ENCODE measurements at regions not wholly inside any gene's neighbourhood (a gene's known extent, or its start where the extent isn't known, plus 50 kb on each side); places are given as distances from the start of the nearest gene placed in this dataset.

DNA sequence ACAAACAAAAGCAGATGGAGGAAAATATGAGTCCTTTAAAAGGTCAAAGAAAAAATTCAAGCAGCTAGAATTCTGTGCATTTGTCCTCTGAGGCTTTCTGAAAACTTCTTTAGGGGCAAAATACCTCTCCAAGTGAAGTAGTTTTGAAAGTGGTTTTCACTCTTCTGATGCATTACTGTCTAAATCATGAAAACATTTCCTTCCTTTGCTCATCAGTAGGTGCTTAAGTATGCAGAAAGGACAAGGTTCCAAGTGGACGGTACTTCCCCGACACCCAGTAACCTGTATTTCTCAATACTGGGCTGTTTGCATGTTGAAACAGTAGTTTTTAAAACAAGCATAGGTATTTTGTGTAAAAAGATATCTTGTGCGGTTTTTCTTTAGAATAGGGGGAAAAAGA is 189.1 kb upstream of the ERBB4 start:
- TF ChIP-seq, protein P1, sequence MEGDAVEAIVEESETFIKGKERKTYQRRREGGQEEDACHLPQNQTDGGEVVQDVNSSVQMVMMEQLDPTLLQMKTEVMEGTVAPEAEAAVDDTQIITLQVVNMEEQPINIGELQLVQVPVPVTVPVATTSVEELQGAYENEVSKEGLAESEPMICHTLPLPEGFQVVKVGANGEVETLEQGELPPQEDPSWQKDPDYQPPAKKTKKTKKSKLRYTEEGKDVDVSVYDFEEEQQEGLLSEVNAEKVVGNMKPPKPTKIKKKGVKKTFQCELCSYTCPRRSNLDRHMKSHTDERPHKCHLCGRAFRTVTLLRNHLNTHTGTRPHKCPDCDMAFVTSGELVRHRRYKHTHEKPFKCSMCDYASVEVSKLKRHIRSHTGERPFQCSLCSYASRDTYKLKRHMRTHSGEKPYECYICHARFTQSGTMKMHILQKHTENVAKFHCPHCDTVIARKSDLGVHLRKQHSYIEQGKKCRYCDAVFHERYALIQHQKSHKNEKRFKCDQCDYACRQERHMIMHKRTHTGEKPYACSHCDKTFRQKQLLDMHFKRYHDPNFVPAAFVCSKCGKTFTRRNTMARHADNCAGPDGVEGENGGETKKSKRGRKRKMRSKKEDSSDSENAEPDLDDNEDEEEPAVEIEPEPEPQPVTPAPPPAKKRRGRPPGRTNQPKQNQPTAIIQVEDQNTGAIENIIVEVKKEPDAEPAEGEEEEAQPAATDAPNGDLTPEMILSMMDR (IDR thresholded peaks at IDR 0.05) = no peak
- no peak for TF ChIP-seq POLR2A (IDR thresholded peaks at IDR 0.05)
